ENCODE measurements at regions not wholly inside any gene's neighbourhood (a gene's known extent, or its start where the extent isn't known, plus 50 kb on each side); places are given as distances from the start of the nearest gene placed in this dataset.

GRCh38 chr3:22952860-22953259 is 250.3 kb upstream of the UBE2E2 start:
- Histone ChIP-seq H3K4me1 (ENCODE audit: control insufficient read depth, insufficient read depth, low read length) (no peaks in the 10 kb centered on the region), H3K36me3 (ENCODE audit: control insufficient read depth, insufficient read depth, low read length) (no peaks in the 10 kb centered on the region), H3K27me3 (ENCODE audit: control insufficient read depth, insufficient read depth, low read length) (no peaks in the 10 kb centered on the region), H3K4me3 (ENCODE audit: low read length) (no peak overlapping the region), H3K27ac (ENCODE audit: low read length) (no peak overlapping the region), H3K9me3 (ENCODE audit: control insufficient read depth, low read depth, low read length) (no peaks in the 10 kb centered on the region)
- DNase-seq: no peak
- no CpG with 5 or more reads among the region's 3 CpGs for WGBS (ENCODE audit: insufficient coverage, low lambda C conversion rate)

GRCh38 chr3:22959593-22959992 is 243.5 kb upstream of the UBE2E2 start:
- H3K27ac ChIP-seq (ENCODE audit: low read length): no peak overlapping the region
- H3K4me3 ChIP-seq (ENCODE audit: low read length): no peak overlapping the region
- H3K4me1 ChIP-seq (ENCODE audit: control insufficient read depth, insufficient read depth, low read length): no peaks in the 10 kb centered on the region
- no peaks in the 10 kb centered on the region for H3K27me3 ChIP-seq (ENCODE audit: control insufficient read depth, insufficient read depth, low read length)
- no peak for DNase-seq
- H3K36me3 ChIP-seq (ENCODE audit: control insufficient read depth, insufficient read depth, low read length): no peaks in the 10 kb centered on the region
- 71% methylated on average over 1 of the region's 3 CpGs for WGBS (ENCODE audit: insufficient coverage, low lambda C conversion rate)
- H3K9me3 ChIP-seq (ENCODE audit: control insufficient read depth, low read depth, low read length): no peaks in the 10 kb centered on the region

GRCh38 chr3:22960105-22960984 is 242.8 kb upstream of the UBE2E2 start:
- Histone ChIP-seq H3K27ac (ENCODE audit: low read length) (no peak overlapping the region), H3K4me1 (ENCODE audit: control insufficient read depth, insufficient read depth, low read length) (no peaks in the 10 kb centered on the region), H3K4me3 (ENCODE audit: low read length) (no peak overlapping the region), H3K27me3 (ENCODE audit: control insufficient read depth, insufficient read depth, low read length) (no peaks in the 10 kb centered on the region), H3K9me3 (ENCODE audit: control insufficient read depth, low read depth, low read length) (no peaks in the 10 kb centered on the region), H3K36me3 (ENCODE audit: control insufficient read depth, insufficient read depth, low read length) (no peaks in the 10 kb centered on the region)
- peak; percentile 29 to 42 for DNase-seq
- 17% methylated on average over 1 of the region's 8 CpGs for WGBS (ENCODE audit: insufficient coverage, low lambda C conversion rate)

GRCh38 chr3:22962244-22962643 is 240.9 kb upstream of the UBE2E2 start:
- no peaks in the 10 kb centered on the region for H3K27me3 ChIP-seq (ENCODE audit: control insufficient read depth, insufficient read depth, low read length)
- no peaks in the 10 kb centered on the region for H3K4me1 ChIP-seq (ENCODE audit: control insufficient read depth, insufficient read depth, low read length)
- no peaks in the 10 kb centered on the region for H3K9me3 ChIP-seq (ENCODE audit: control insufficient read depth, low read depth, low read length)
- DNase-seq: no peak
- no peaks in the 10 kb centered on the region for H3K36me3 ChIP-seq (ENCODE audit: control insufficient read depth, insufficient read depth, low read length)
- H3K4me3 ChIP-seq (ENCODE audit: low read length): no peak overlapping the region
- 100% methylated on average over 1 of the region's 3 CpGs for WGBS (ENCODE audit: insufficient coverage, low lambda C conversion rate)
- no peak overlapping the region for H3K27ac ChIP-seq (ENCODE audit: low read length)

GRCh38 chr3:22966349-22966748 is 236.8 kb upstream of the UBE2E2 start:
- H3K27me3 ChIP-seq (ENCODE audit: control insufficient read depth, insufficient read depth, low read length): no peaks in the 10 kb centered on the region
- H3K4me3 ChIP-seq (ENCODE audit: low read length): no peak overlapping the region
- no peak for DNase-seq
- no peaks in the 10 kb centered on the region for H3K9me3 ChIP-seq (ENCODE audit: control insufficient read depth, low read depth, low read length)
- H3K27ac ChIP-seq (ENCODE audit: low read length): no peak overlapping the region
- no peaks in the 10 kb centered on the region for H3K36me3 ChIP-seq (ENCODE audit: control insufficient read depth, insufficient read depth, low read length)
- no peaks in the 10 kb centered on the region for H3K4me1 ChIP-seq (ENCODE audit: control insufficient read depth, insufficient read depth, low read length)

DNA sequence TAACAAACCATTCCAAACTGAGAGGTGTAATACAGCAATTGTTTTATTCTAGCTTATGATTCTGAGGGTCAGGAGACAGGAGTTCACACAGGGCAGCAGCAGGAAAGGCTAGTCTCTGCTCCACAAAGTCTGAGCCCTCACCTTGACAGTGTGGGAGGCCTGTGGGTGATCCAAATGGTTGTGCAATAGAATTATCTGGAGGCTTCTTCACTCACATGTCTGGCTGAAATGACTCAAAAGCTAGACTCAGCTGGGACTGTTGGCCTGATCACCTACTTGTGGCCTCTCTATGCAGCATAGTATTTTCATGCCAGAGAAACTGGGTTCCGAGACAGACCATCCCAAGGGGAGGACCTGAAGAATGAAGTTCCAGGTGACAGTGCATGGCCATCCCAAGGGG is 233.9 kb upstream of the UBE2E2 start:
- no peak for DNase-seq
- Histone ChIP-seq H3K36me3 (ENCODE audit: control insufficient read depth, insufficient read depth, low read length) (no peaks in the 10 kb centered on the region), H3K27ac (ENCODE audit: low read length) (no peak overlapping the region), H3K4me1 (ENCODE audit: control insufficient read depth, insufficient read depth, low read length) (no peaks in the 10 kb centered on the region), H3K4me3 (ENCODE audit: low read length) (no peak overlapping the region), H3K9me3 (ENCODE audit: control insufficient read depth, low read depth, low read length) (no peaks in the 10 kb centered on the region), H3K27me3 (ENCODE audit: control insufficient read depth, insufficient read depth, low read length) (no peaks in the 10 kb centered on the region)
- WGBS (ENCODE audit: insufficient coverage, low lambda C conversion rate): no CpG with 5 or more reads among the region's 1 CpG

DNA sequence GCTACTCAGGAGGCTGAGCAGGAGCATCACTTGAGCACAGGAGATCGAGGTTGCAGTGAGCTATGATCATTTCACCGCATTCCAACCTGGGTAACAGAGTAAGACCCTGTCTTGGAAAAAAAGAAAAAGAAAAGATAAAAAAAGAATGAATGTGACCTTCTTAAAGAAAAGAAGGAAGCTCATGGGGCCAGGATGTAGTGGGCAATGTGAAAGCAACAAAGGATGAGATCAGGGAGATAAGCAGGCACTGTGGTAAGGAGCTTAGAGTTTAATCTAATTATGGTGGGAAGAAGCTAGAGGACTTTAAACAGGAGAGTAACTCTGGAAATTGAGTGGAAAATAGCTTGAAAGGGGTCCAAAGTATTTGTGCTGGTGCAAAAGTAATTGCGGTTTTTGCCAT is 231.6 kb upstream of the UBE2E2 start:
- 92% methylated on average over 2 of the region's 3 CpGs for WGBS (ENCODE audit: insufficient coverage, low lambda C conversion rate)
- H3K4me3 ChIP-seq (ENCODE audit: low read length): no peak overlapping the region
- DNase-seq: no peak
- H3K27me3 ChIP-seq (ENCODE audit: control insufficient read depth, insufficient read depth, low read length): no peaks in the 10 kb centered on the region
- H3K9me3 ChIP-seq (ENCODE audit: control insufficient read depth, low read depth, low read length): no peaks in the 10 kb centered on the region
- no peaks in the 10 kb centered on the region for H3K36me3 ChIP-seq (ENCODE audit: control insufficient read depth, insufficient read depth, low read length)
- no peak overlapping the region for H3K27ac ChIP-seq (ENCODE audit: low read length)
- H3K4me1 ChIP-seq (ENCODE audit: control insufficient read depth, insufficient read depth, low read length): no peaks in the 10 kb centered on the region

- H3K27me3 ChIP-seq (ENCODE audit: control insufficient read depth, insufficient read depth, low read length): no peaks in the 10 kb centered on the region
- no peak overlapping the region for H3K27ac ChIP-seq (ENCODE audit: low read length)
- H3K4me1 ChIP-seq (ENCODE audit: control insufficient read depth, insufficient read depth, low read length): no peaks in the 10 kb centered on the region
- no peak for DNase-seq
- no peaks in the 10 kb centered on the region for H3K9me3 ChIP-seq (ENCODE audit: control insufficient read depth, low read depth, low read length)
- H3K36me3 ChIP-seq (ENCODE audit: control insufficient read depth, insufficient read depth, low read length): no peaks in the 10 kb centered on the region
- no CpG with 5 or more reads among the region's 2 CpGs for WGBS (ENCODE audit: insufficient coverage, low lambda C conversion rate)
- H3K4me3 ChIP-seq (ENCODE audit: low read length): no peak overlapping the region
These were observed 226.1 kb upstream of the UBE2E2 start for GRCh38 chr3:22977042-22977441.

DNA sequence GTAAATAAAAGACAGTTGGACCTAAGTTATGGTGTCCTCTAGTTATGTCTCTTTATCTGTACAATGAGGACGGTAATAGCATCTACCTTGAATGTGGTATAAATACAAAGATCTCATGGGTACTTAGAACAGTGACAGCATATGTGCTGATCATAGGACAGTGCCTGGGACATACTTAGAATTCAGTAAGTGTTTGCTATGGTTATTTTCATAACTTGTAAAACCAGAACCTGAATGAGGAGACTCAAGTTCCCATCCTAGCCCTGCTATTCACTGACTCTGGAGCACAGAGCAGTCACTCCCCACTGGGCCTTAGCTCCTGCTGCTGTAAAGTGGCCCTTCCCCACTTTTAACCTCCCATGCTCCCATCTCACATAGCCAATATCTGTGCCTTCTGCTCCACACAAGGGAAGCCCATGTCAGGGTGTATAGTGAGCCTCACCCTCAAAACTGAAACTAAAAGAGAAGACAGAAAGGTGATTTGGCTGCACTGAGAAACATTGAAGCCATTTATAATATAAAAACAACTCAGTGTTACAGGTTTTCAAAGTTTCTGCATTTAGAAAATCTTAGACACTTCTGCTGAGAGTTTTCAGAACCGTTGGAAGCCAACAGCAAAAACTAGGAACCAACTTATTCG is 225.4 kb upstream of the UBE2E2 start:
- no peak overlapping the region for H3K4me3 ChIP-seq (ENCODE audit: low read length)
- H3K4me1 ChIP-seq (ENCODE audit: control insufficient read depth, insufficient read depth, low read length): no peaks in the 10 kb centered on the region
- H3K27ac ChIP-seq (ENCODE audit: low read length): no peak overlapping the region
- no CpG with 5 or more reads among the region's 3 CpGs for WGBS (ENCODE audit: insufficient coverage, low lambda C conversion rate)
- H3K27me3 ChIP-seq (ENCODE audit: control insufficient read depth, insufficient read depth, low read length): no peaks in the 10 kb centered on the region
- no peaks in the 10 kb centered on the region for H3K9me3 ChIP-seq (ENCODE audit: control insufficient read depth, low read depth, low read length)
- no peaks in the 10 kb centered on the region for H3K36me3 ChIP-seq (ENCODE audit: control insufficient read depth, insufficient read depth, low read length)
- DNase-seq: no peak

GRCh38 chr3:22979581-22979980 is 223.5 kb upstream of the UBE2E2 start:
- Histone ChIP-seq H3K36me3 (ENCODE audit: control insufficient read depth, insufficient read depth, low read length) (no peaks in the 10 kb centered on the region), H3K4me3 (ENCODE audit: low read length) (no peak overlapping the region), H3K9me3 (ENCODE audit: control insufficient read depth, low read depth, low read length) (no peaks in the 10 kb centered on the region), H3K27ac (ENCODE audit: low read length) (no peak overlapping the region), H3K4me1 (ENCODE audit: control insufficient read depth, insufficient read depth, low read length) (no peaks in the 10 kb centered on the region), H3K27me3 (ENCODE audit: control insufficient read depth, insufficient read depth, low read length) (no peaks in the 10 kb centered on the region)
- 89% methylated on average over 3 of the region's 4 CpGs for WGBS (ENCODE audit: insufficient coverage, low lambda C conversion rate)
- DNase-seq: no peak

DNA sequence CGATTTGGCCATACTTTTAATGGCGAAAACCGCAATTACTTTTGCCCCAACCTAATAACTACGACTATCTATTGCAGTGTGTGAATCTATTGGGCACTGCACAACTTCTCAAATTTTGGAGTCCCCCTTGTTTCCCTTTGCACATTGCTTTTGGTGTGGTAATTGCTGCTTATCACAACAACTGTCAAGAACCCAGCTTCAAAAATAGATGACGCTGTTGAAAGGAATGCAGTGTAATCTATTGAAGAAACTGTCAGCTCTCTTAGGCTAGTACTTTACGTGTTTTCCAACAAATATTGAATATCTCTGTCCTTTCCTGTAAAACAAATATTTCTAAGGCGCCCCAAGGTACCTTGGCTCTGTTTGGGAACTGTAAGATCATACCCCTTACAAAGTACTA is 222.8 kb upstream of the UBE2E2 start:
- 96% methylated on average over 4 of the region's 7 CpGs for WGBS (ENCODE audit: insufficient coverage, low lambda C conversion rate)
- Histone ChIP-seq H3K36me3 (ENCODE audit: control insufficient read depth, insufficient read depth, low read length) (no peaks in the 10 kb centered on the region), H3K4me1 (ENCODE audit: control insufficient read depth, insufficient read depth, low read length) (no peaks in the 10 kb centered on the region), H3K27me3 (ENCODE audit: control insufficient read depth, insufficient read depth, low read length) (no peaks in the 10 kb centered on the region), H3K9me3 (ENCODE audit: control insufficient read depth, low read depth, low read length) (no peaks in the 10 kb centered on the region), H3K27ac (ENCODE audit: low read length) (no peak overlapping the region), H3K4me3 (ENCODE audit: low read length) (no peak overlapping the region)
- no peak for DNase-seq

Data from large intestine (tissue), 3 donors.